ENCODE measurements at regions not wholly inside any gene's neighbourhood (a gene's known extent, or its start where the extent isn't known, plus 50 kb on each side); places are given as distances from the start of the nearest gene placed in this dataset.

- TF ChIP-seq CTCF (IDR thresholded peaks at IDR 0.05): no peak
- TF ChIP-seq POLR2AphosphoS5 (IDR thresholded peaks at IDR 0.05): no peak
- TF ChIP-seq POLR2A (IDR thresholded peaks at IDR 0.05): no peak
Observed at GRCh38 chr6:21507811-21508210, 85.7 kb upstream of the SOX4 start.
